H1 (cell line): ENCODE measurements at regions not wholly inside any gene's neighbourhood (a gene's known extent, or its start where the extent isn't known, plus 50 kb on each side); places are given as distances from the start of the nearest gene placed in this dataset.

Experiments
- CTCF ChIA-PET: fragments of 300-600 bp; sonication (Branson Sonifier 250); formaldehyde crosslinking; loops from one replicate; lab custom pipeline; 2021; ENCODE audit not compliant: partially characterized antibody; lab: Charles Lee
- POLR2A ChIA-PET: fragments of 300-600 bp; sonication (Branson Sonifier 250); formaldehyde crosslinking; loops from one replicate; lab custom pipeline; 2021; ENCODE audit warnings: inconsistent platforms; ENCODE audit not compliant: partially characterized antibody; lab: Charles Lee
- DNase-seq, 2 experiments: peaks; one replicate each; pipeline versions ENCODE4 v3.0.0 to v3.0.0-alpha.2; 2010 to 2022; ENCODE audit warnings: low spot score in 2 of 2, low read depth in 1 of 2, mixed read lengths in 1 of 2
- FAIRE-seq: peaks from 2 replicates; lab custom pipeline; 2011; peaks lifted over from hg19 to GRCh38; lab: Jason Lieb, UNC
- H2AFZ ChIP-seq: 2 replicates; pipeline ENCODE4 v1.8.1; 2012; ENCODE audit warnings: low read length, inconsistent platforms
- H2AK5ac ChIP-seq: 2 replicates; pipeline ENCODE4 v1.6.1; 2013; ENCODE audit warnings: low read depth, low read length
- H2BK120ac ChIP-seq: replicated peaks from 2 replicates; pipeline ENCODE3; 2013; ENCODE audit warnings: low read depth, low read length, inconsistent platforms
- H2BK12ac ChIP-seq: 2 replicates; pipeline ENCODE4 v1.6.1; 2013; ENCODE audit warnings: low read depth, low read length
- H2BK15ac ChIP-seq: 2 replicates; pipeline ENCODE4 v1.6.1; 2013; ENCODE audit warnings: low read length
- H2BK20ac ChIP-seq: 2 replicates; pipeline ENCODE4 v1.6.1; 2013; ENCODE audit warnings: low read length
- H2BK5ac ChIP-seq: 2 replicates; pipeline ENCODE4 v1.6.1; 2013; ENCODE audit warnings: low read depth, low read length
- H3K14ac ChIP-seq: 2 replicates; pipeline ENCODE4 v1.6.1; 2013; ENCODE audit warnings: inconsistent platforms; ENCODE audit not compliant: insufficient read length
- H3K18ac ChIP-seq: 2 replicates; pipeline ENCODE4 v1.6.1; 2013; ENCODE audit warnings: low read length; ENCODE audit errors: extremely low read depth
- H3K23ac ChIP-seq: 2 replicates; pipeline ENCODE4 v1.6.1; 2013; ENCODE audit warnings: inconsistent platforms; ENCODE audit not compliant: insufficient read length
- H3K23me2 ChIP-seq: 2 replicates; pipeline ENCODE4 v1.6.1; 2013; ENCODE audit warnings: low read depth, low read length
- H3K27ac ChIP-seq: 2 replicates; pipeline ENCODE4 v1.6.1; 2011; ENCODE audit warnings: low read depth, low read length, inconsistent platforms
- H3K27me3 ChIP-seq, 4 experiments: replicated peaks in 1 of 4; 1 replicate in 1 of 4; 2 replicates in 3 of 4; pipeline versions ENCODE4 v1.6.1 to v1.8.1; 2011 to 2013; ENCODE audit warnings: low read length in 3 of 4, mild to moderate bottlenecking in 3 of 4, inconsistent platforms in 2 of 4, mixed read lengths in 2 of 4, moderate library complexity in 1 of 4; ENCODE audit not compliant: control insufficient read depth in 3 of 4, insufficient read depth in 3 of 4; ENCODE audit errors: extremely low read depth in 1 of 4
- H3K36me3 ChIP-seq, 4 experiments: 2 replicates each; pipeline versions ENCODE4 v1.6.1 to v1.8.1; 2011 to 2013; ENCODE audit warnings: mild to moderate bottlenecking in 4 of 4, low read length in 3 of 4, moderate library complexity in 2 of 4, control low read depth in 1 of 4, inconsistent platforms in 1 of 4; ENCODE audit not compliant: insufficient read depth in 4 of 4, control insufficient read depth in 2 of 4
- H3K4ac ChIP-seq: replicated peaks from 2 replicates; pipeline ENCODE3; 2013; ENCODE audit warnings: low read length, low read depth, mixed read lengths, inconsistent platforms; ENCODE audit not compliant: insufficient read length
- H3K4me1 ChIP-seq, 4 experiments: replicated peaks in 1 of 4; 1 replicate in 1 of 4; 2 replicates in 3 of 4; pipeline versions ENCODE4 v1.6.1 to v1.8.1; 2011 to 2013; ENCODE audit warnings: low read length in 3 of 4, inconsistent platforms in 2 of 4, mixed read lengths in 1 of 4; ENCODE audit not compliant: insufficient read depth in 4 of 4, control insufficient read depth in 3 of 4
- H3K4me2 ChIP-seq, 2 experiments: 2 replicates each; pipeline versions ENCODE4 v1.6.1 to v1.8.1; 2011 to 2013; ENCODE audit warnings: low read depth in 2 of 2, low read length in 2 of 2, control low read depth in 1 of 2, inconsistent platforms in 1 of 2, mild to moderate bottlenecking in 1 of 2; ENCODE audit not compliant: insufficient read depth in 1 of 2
- H3K4me3 ChIP-seq, 4 experiments: fragments of 200-600, 300-600 bp in 1 of 4; sonication (generic), shearing (Covaris generic), sonication (Bioruptor Twin) in 1 of 4; 2 replicates each; pipeline versions ENCODE4 v1.5.1 to v1.8.1; 2011 to 2016; ENCODE audit warnings: low read length in 4 of 4, low read depth in 3 of 4, control low read depth in 2 of 4, inconsistent platforms in 2 of 4, mild to moderate bottlenecking in 2 of 4, mixed read lengths in 1 of 4, moderate library complexity in 1 of 4; ENCODE audit not compliant: insufficient read depth in 2 of 4; ENCODE audit errors: extremely low read depth in 1 of 4
- H3K56ac ChIP-seq: replicated peaks from 2 replicates; pipeline ENCODE3; 2013; ENCODE audit warnings: low read depth, mild to moderate bottlenecking, mixed read lengths, low read length, inconsistent platforms; ENCODE audit not compliant: insufficient read length
- H3K79me1 ChIP-seq: 2 replicates; pipeline ENCODE4 v1.6.1; 2013; ENCODE audit warnings: low read depth, low read length, control low read depth
- H3K79me2 ChIP-seq, 2 experiments: 2 replicates each; pipeline versions ENCODE4 v1.6.1 to v1.8.1; 2012 to 2013; ENCODE audit warnings: low read length in 2 of 2, mild to moderate bottlenecking in 2 of 2, inconsistent platforms in 1 of 2; ENCODE audit not compliant: insufficient read depth in 2 of 2, control insufficient read depth in 1 of 2
- H3K9ac ChIP-seq, 4 experiments: replicated peaks in 1 of 4; 1 replicate in 1 of 4; 2 replicates in 3 of 4; pipeline versions ENCODE4 v1.6.1 to v1.8.1; 2011 to 2013; ENCODE audit warnings: low read depth in 3 of 4, low read length in 3 of 4, control low read depth in 2 of 4, mild to moderate bottlenecking in 2 of 4, moderate library complexity in 2 of 4, inconsistent platforms in 1 of 4; ENCODE audit errors: extremely low read depth in 1 of 4
- H3K9me3 ChIP-seq, 2 experiments: 2 replicates each; pipeline versions ENCODE4 v1.6.1 to v1.8.1; 2012 to 2013; ENCODE audit warnings: mild to moderate bottlenecking in 2 of 2, moderate library complexity in 2 of 2, control low read depth in 1 of 2, inconsistent platforms in 1 of 2, low read depth in 1 of 2, low read length in 1 of 2, mixed read lengths in 1 of 2; ENCODE audit not compliant: insufficient read depth in 2 of 2
- H4K20me1 ChIP-seq, 2 experiments: replicated peaks in 1 of 2; 2 replicates each; pipeline versions ENCODE3 to v1.8.1; 2011 to 2013; ENCODE audit warnings: inconsistent platforms in 2 of 2, low read length in 2 of 2, mild to moderate bottlenecking in 1 of 2; ENCODE audit not compliant: insufficient read depth in 2 of 2, control insufficient read depth in 1 of 2
- H4K5ac ChIP-seq: 2 replicates; pipeline ENCODE4 v1.6.1; 2013; ENCODE audit warnings: low read length, low read depth, mixed read lengths, inconsistent platforms; ENCODE audit not compliant: insufficient read length
- H4K8ac ChIP-seq: 2 replicates; pipeline ENCODE4 v1.8.0; 2013; ENCODE audit warnings: mild to moderate bottlenecking, moderate library complexity, low read length, inconsistent platforms; ENCODE audit not compliant: insufficient read depth; ENCODE audit errors: extremely low read depth
- H4K91ac ChIP-seq: replicated peaks from 2 replicates; pipeline ENCODE3; 2013; ENCODE audit warnings: low read length, mixed read lengths, inconsistent platforms; ENCODE audit not compliant: insufficient read length
- ASH2L ChIP-seq: fragments of 200-600, 300-600 bp; sonication (generic); IDR thresholded peaks from one replicate; pipeline ENCODE4 v1.7.1; 2017; ENCODE audit warnings: low read length
- CHD1 ChIP-seq: IDR thresholded peaks from 2 replicates; pipeline ENCODE4 v1.6.1; 2012; ENCODE audit warnings: low read depth, low read length, improper control_type of control experiment
- CHD2 ChIP-seq: IDR thresholded peaks from 2 replicates; pipeline ENCODE4 v1.6.1; 2012; ENCODE audit warnings: low read length, improper control_type of control experiment
- CTBP2 ChIP-seq: IDR thresholded peaks from 2 replicates; pipeline ENCODE4 v1.7.0; 2011; ENCODE audit warnings: borderline replicate concordance, mild to moderate bottlenecking, moderate library complexity, mixed read lengths, low read length; ENCODE audit not compliant: insufficient read depth, insufficient read length
- EGR1 ChIP-seq: IDR thresholded peaks from 2 replicates; pipeline ENCODE4 v1.6.1; 2011; ENCODE audit warnings: low read depth, low read length, borderline replicate concordance
- FOSL1 ChIP-seq: IDR thresholded peaks from 2 replicates; pipeline ENCODE4 v1.6.1; 2011; ENCODE audit warnings: mild to moderate bottlenecking, low read depth, low read length, moderate library complexity; ENCODE audit not compliant: insufficient read depth
- GABPA ChIP-seq: IDR thresholded peaks from 2 replicates; pipeline ENCODE4 v1.6.1; 2011; ENCODE audit warnings: mild to moderate bottlenecking, low read length, moderate library complexity, borderline replicate concordance; ENCODE audit not compliant: insufficient read depth
- MAFK ChIP-seq: IDR thresholded peaks from 2 replicates; pipeline ENCODE4 v1.6.1; 2012; ENCODE audit warnings: low read depth, mild to moderate bottlenecking, improper control_type of control experiment, low read length
- NRF1 ChIP-seq: IDR thresholded peaks from 2 replicates; pipeline ENCODE4 v1.6.1; 2011; ENCODE audit warnings: mild to moderate bottlenecking, low read depth, low read length, improper control_type of control experiment
- POLR2A ChIP-seq, 2 experiments: IDR thresholded peaks; 1 replicate in 1 of 2; 2 replicates in 1 of 2; pipeline ENCODE4 v1.6.1; 2011; ENCODE audit warnings: low read depth in 2 of 2, low read length in 2 of 2, mild to moderate bottlenecking in 2 of 2; ENCODE audit errors: control extremely low read depth in 1 of 2
- SIRT6 ChIP-seq: IDR thresholded peaks from one replicate; pipeline ENCODE4 v1.7.1; 2012; ENCODE audit warnings: low read length, inconsistent platforms
- SP2 ChIP-seq: IDR thresholded peaks from 2 replicates; pipeline ENCODE4 v1.6.1; 2012; ENCODE audit warnings: mild to moderate bottlenecking, low read length, inconsistent platforms
- SP4 ChIP-seq: IDR thresholded peaks from 2 replicates; pipeline ENCODE4 v1.6.1; 2012; ENCODE audit warnings: low read length, inconsistent platforms
- SRF ChIP-seq: IDR thresholded peaks from 2 replicates; pipeline ENCODE4 v1.6.1; 2011; ENCODE audit warnings: mild to moderate bottlenecking, low read depth, low read length, moderate library complexity
- SUZ12 ChIP-seq: fragments of 200-600 bp; sonication (generic); IDR thresholded peaks from 2 replicates; pipeline ENCODE4 v1.6.1; 2012; ENCODE audit warnings: mild to moderate bottlenecking, inconsistent platforms, low read length, moderate library complexity, mixed read lengths
- TF ChIP-seq, protein P1 (sequence below): IDR thresholded peaks from 2 replicates; pipeline ENCODE4 v1.6.1; 2012; ENCODE audit warnings: inconsistent platforms
- TF ChIP-seq, protein P2 (sequence below): IDR thresholded peaks from 2 replicates; pipeline ENCODE4 v1.6.1; 2012; ENCODE audit warnings: inconsistent platforms

DNA sequence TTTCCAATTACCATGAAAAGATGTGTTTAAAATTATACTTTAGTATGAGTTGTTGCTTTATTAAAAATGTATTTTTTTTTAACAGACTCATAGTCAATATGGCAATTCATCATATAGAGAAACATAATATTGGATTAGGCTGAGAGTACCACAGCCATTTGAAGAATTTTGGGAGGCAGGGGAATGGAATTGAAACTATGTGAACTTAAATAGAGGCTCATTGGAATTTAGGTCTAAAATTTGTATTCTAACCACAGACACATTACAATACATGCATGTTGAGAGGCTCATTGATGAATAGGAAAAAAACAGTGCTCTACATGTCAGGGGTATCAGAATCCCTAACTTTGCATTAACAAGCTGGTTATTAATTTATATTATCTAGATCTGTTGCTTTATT lies 269.6 kb downstream of the DKK2 start:
- CTCF ChIA-PET, result no interaction called here
- no peak overlapping the region for H4K8ac ChIP-seq
- H2BK120ac ChIP-seq, result no peak overlapping the region
- FAIRE-seq, result no peak
- TF ChIP-seq ASH2L, result no peak
- TF ChIP-seq CHD1, result no peak
- TF ChIP-seq CHD2, result no peak
- TF ChIP-seq, protein P1, sequence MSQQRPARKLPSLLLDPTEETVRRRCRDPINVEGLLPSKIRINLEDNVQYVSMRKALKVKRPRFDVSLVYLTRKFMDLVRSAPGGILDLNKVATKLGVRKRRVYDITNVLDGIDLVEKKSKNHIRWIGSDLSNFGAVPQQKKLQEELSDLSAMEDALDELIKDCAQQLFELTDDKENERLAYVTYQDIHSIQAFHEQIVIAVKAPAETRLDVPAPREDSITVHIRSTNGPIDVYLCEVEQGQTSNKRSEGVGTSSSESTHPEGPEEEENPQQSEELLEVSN, result no peak
- no peak for TF ChIP-seq GABPA
- no peak for TF ChIP-seq SP4
- TF ChIP-seq FOSL1, result no peak
- TF ChIP-seq, protein P2, sequence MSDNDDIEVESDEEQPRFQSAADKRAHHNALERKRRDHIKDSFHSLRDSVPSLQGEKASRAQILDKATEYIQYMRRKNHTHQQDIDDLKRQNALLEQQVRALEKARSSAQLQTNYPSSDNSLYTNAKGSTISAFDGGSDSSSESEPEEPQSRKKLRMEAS, result no peak
- TF ChIP-seq POLR2A (IDR thresholded peaks at IDR 0.05; ENCODE audit: control extremely low read depth in 1 of 2, low read depth in 2 of 2, low read length in 2 of 2), result no peak
- TF ChIP-seq NRF1, result no peak
- no peak for TF ChIP-seq SUZ12
- no peak for TF ChIP-seq MAFK
- no peak for TF ChIP-seq SP2
- no peak for TF ChIP-seq SRF
- TF ChIP-seq SIRT6, result no peak
- no peak for TF ChIP-seq CTBP2
- no peak for TF ChIP-seq EGR1
- TF ChIP-seq, all 59 proteins: peak for 0
- Histone ChIP-seq H3K4me2 (no peak overlapping the region), H3K79me1 (no peaks in the 10 kb centered on the region), H2AK5ac (no peak overlapping the region), H4K91ac (no peak overlapping the region), H4K5ac (no peak overlapping the region), H2BK5ac (no peak overlapping the region), H3K36me3 (no peaks in the 10 kb centered on the region), H3K9ac (no peak overlapping the region), H3K4ac (no peak overlapping the region), H2BK15ac (no peak overlapping the region), H3K27ac (no peak overlapping the region), H3K4me3 (no peak overlapping the region), H3K18ac (no peak overlapping the region), H3K14ac (no peak overlapping the region), H2BK20ac (no peak overlapping the region), H3K56ac (no peak overlapping the region), H4K20me1 (no peaks in the 10 kb centered on the region), H3K4me1 (no peaks in the 10 kb centered on the region), H3K9me3 (no peaks in the 10 kb centered on the region), H3K23ac (no peak overlapping the region), H3K79me2 (no peaks in the 10 kb centered on the region), H2BK12ac (no peak overlapping the region), H3K27me3 (no peaks in the 10 kb centered on the region), H3K23me2 (no peaks in the 10 kb centered on the region), H2AFZ (no peak overlapping the region)
- POLR2A ChIA-PET, result no interaction called here
- no peak for DNase-seq
